Neural cell (in vitro differentiated cells): ENCODE measurements at regions not wholly inside any gene's neighbourhood (a gene's known extent, or its start where the extent isn't known, plus 50 kb on each side); places are given as distances from the start of the nearest gene placed in this dataset.

ENCODE experiments used
- H2AFZ ChIP-seq: fragments of 200-600, 300-800 bp; sonication (generic), shearing (Covaris generic); 2 replicates; pipeline ENCODE4 v1.6.0; 2014; ENCODE audit warnings: low read depth, mild to moderate bottlenecking, antibody characterized with exemption, low read length, moderate library complexity
- H3F3A ChIP-seq: fragments of 200-600 bp; shearing (Covaris generic); 2 replicates; pipeline ENCODE4 v1.6.1; 2016; ENCODE audit warnings: mild to moderate bottlenecking, moderate library complexity, mixed read lengths, antibody characterized with exemption, low read length; ENCODE audit not compliant: insufficient read depth, poor library complexity, severe bottlenecking
- H3K27ac ChIP-seq: fragments of 200-600, 300-800 bp; sonication (generic), shearing (Covaris generic); 2 replicates; pipeline ENCODE4 v1.5.1; 2014; ENCODE audit warnings: mild to moderate bottlenecking, low read length, moderate library complexity
- H3K27me3 ChIP-seq: fragments of 300-800, 200-600 bp; sonication (generic), shearing (Covaris generic); 2 replicates; pipeline ENCODE4 v1.6.0; 2014; ENCODE audit warnings: mild to moderate bottlenecking, low read depth, low read length, moderate library complexity; ENCODE audit not compliant: insufficient read depth
- H3K36me3 ChIP-seq: fragments of 300-800, 200-600 bp; sonication (generic), shearing (Covaris generic); 2 replicates; pipeline ENCODE4 v1.5.1; 2014; ENCODE audit warnings: mild to moderate bottlenecking, antibody characterized with exemption, low read length, moderate library complexity; ENCODE audit not compliant: insufficient read depth
- H3K4me2 ChIP-seq: fragments of 300-800, 200-600 bp; sonication (generic), shearing (Covaris generic); 2 replicates; pipeline ENCODE4 v1.6.0; 2014; ENCODE audit warnings: mild to moderate bottlenecking, low read length
- H3K4me3 ChIP-seq: fragments of 300-800, 200-600 bp; sonication (generic), shearing (Covaris generic); 2 replicates; pipeline ENCODE4 v1.5.1; 2014; ENCODE audit warnings: mild to moderate bottlenecking, low read length, moderate library complexity
- H3K79me2 ChIP-seq: fragments of 200-600 bp; shearing (Covaris generic); replicated peaks from 2 replicates; pipeline ENCODE4 v1.6.0; 2014; ENCODE audit warnings: mild to moderate bottlenecking, low read length, moderate library complexity; ENCODE audit not compliant: insufficient read depth
- H3K9ac ChIP-seq: fragments of 300-800, 200-600 bp; sonication (generic), shearing (Covaris generic); 2 replicates; pipeline ENCODE4 v1.6.1; 2016; ENCODE audit warnings: mild to moderate bottlenecking, low read length, mixed read lengths
- H3K9me2 ChIP-seq: fragments of 200-600 bp; shearing (Covaris generic); 2 replicates; pipeline ENCODE4 v1.6.1; 2016; ENCODE audit warnings: mild to moderate bottlenecking, low read length, mixed read lengths; ENCODE audit not compliant: insufficient read depth
- H3K9me3 ChIP-seq: fragments of 200-600, 300-800 bp; sonication (generic), shearing (Covaris generic); 2 replicates; pipeline ENCODE4 v1.6.1; 2016; ENCODE audit warnings: mild to moderate bottlenecking, mixed run types, low read length, moderate library complexity, mixed read lengths
- H4K20me1 ChIP-seq: fragments of 200-600 bp; shearing (Covaris generic); 2 replicates; pipeline ENCODE4 v1.6.1; 2016; ENCODE audit warnings: mild to moderate bottlenecking, mixed run types; ENCODE audit not compliant: insufficient read depth
- CTCF ChIP-seq: fragments of 450-650 bp; IDR thresholded peaks from 2 replicates; pipeline ENCODE4 v1.5.1; 2014; ENCODE audit warnings: antibody characterized with exemption, mild to moderate bottlenecking, moderate library complexity; ENCODE audit not compliant: poor library complexity, severe bottlenecking
- EP300 ChIP-seq: fragments of 450-650 bp; conservative IDR thresholded peaks from 2 replicates; pipeline ENCODE4 v1.6.1; 2014; ENCODE audit warnings: antibody characterized with exemption, mild to moderate bottlenecking, moderate library complexity; ENCODE audit not compliant: poor library complexity, severe bottlenecking
- EZH2 ChIP-seq: fragments of 200-600, 300-800 bp; shearing (Covaris generic), sonication (generic); IDR thresholded peaks from 2 replicates; pipeline ENCODE4 v1.6.1; 2014; ENCODE audit warnings: antibody characterized with exemption, low read length, borderline replicate concordance, mild to moderate bottlenecking; ENCODE audit not compliant: insufficient read depth, poor library complexity, severe bottlenecking
- MXI1 ChIP-seq: fragments of 450-650 bp; conservative IDR thresholded peaks from 2 replicates; pipeline ENCODE4 v1.6.1; 2014; ENCODE audit warnings: antibody characterized with exemption, mild to moderate bottlenecking; ENCODE audit not compliant: poor library complexity, severe bottlenecking
- POLR2AphosphoS5 ChIP-seq: IDR thresholded peaks from 2 replicates; pipeline ENCODE4 v1.6.1; 2012
- RAD21 ChIP-seq: fragments of 450-650 bp; conservative IDR thresholded peaks from 2 replicates; pipeline ENCODE4 v1.6.1; 2014; ENCODE audit warnings: antibody characterized with exemption, mild to moderate bottlenecking, moderate library complexity
- SMC3 ChIP-seq: fragments of 450-650 bp; conservative IDR thresholded peaks from 2 replicates; pipeline ENCODE4 v1.6.1; 2014; ENCODE audit warnings: antibody characterized with exemption, mild to moderate bottlenecking, moderate library complexity; ENCODE audit not compliant: poor library complexity
- TAF1 ChIP-seq: IDR thresholded peaks from 2 replicates; pipeline ENCODE4 v1.6.1; 2012; ENCODE audit warnings: low read depth
- small RNA-seq, 3 experiments: library from RNA; depleted of rRNA; stranded (forward); fragments of <200 nt; gene quantifications; one replicate each; pipeline ENCODE3, GENCODE V24; 2012
- TF ChIP-seq, protein P1 (sequence below): IDR thresholded peaks from 2 replicates; pipeline ENCODE4 v1.6.1; 2012; ENCODE audit warnings: borderline replicate concordance

DNA sequence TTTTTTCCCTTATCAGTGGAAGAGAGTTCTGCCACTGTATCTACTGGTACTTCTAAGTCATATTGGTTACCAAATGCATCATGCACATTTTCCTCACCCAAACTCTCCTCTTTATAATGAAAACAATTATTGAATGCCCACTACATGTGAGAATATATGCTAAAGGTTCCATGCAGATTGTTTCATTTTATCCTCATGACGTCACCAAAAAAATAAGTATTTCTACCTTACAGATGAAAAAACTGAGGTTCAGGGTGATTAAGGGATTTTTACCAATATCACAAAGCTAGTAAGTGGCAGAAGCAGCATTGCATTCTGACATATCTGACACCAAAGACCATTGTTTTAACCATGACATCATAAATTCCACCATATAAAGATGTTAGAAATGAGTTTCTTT is 51.9 kb upstream of the ZEB2 start:
- no peaks in the 10 kb centered on the region for H3K79me2 ChIP-seq
- TF ChIP-seq EZH2 (no peak), EP300 (no peak), CTCF (no peak)
- peaks cover 6% of the 10 kb centered on the region for H3F3A ChIP-seq
- no peak overlapping the region for H3K27ac ChIP-seq
- no peak overlapping the region for H3K9ac ChIP-seq
- no peaks in the 10 kb centered on the region for H3K9me3 ChIP-seq
- no peaks in the 10 kb centered on the region for H3K9me2 ChIP-seq
- no peak overlapping the region for H3K4me3 ChIP-seq
- H2AFZ ChIP-seq, result no peak overlapping the region
- H4K20me1 ChIP-seq, result no peaks in the 10 kb centered on the region
- no peak overlapping the region for H3K4me2 ChIP-seq
- no peaks in the 10 kb centered on the region for H3K27me3 ChIP-seq
- no peaks in the 10 kb centered on the region for H3K36me3 ChIP-seq

- peaks cover 6% of the 10 kb centered on the region for H3F3A ChIP-seq
- no peak for TF ChIP-seq EP300
- TF ChIP-seq, protein P1, sequence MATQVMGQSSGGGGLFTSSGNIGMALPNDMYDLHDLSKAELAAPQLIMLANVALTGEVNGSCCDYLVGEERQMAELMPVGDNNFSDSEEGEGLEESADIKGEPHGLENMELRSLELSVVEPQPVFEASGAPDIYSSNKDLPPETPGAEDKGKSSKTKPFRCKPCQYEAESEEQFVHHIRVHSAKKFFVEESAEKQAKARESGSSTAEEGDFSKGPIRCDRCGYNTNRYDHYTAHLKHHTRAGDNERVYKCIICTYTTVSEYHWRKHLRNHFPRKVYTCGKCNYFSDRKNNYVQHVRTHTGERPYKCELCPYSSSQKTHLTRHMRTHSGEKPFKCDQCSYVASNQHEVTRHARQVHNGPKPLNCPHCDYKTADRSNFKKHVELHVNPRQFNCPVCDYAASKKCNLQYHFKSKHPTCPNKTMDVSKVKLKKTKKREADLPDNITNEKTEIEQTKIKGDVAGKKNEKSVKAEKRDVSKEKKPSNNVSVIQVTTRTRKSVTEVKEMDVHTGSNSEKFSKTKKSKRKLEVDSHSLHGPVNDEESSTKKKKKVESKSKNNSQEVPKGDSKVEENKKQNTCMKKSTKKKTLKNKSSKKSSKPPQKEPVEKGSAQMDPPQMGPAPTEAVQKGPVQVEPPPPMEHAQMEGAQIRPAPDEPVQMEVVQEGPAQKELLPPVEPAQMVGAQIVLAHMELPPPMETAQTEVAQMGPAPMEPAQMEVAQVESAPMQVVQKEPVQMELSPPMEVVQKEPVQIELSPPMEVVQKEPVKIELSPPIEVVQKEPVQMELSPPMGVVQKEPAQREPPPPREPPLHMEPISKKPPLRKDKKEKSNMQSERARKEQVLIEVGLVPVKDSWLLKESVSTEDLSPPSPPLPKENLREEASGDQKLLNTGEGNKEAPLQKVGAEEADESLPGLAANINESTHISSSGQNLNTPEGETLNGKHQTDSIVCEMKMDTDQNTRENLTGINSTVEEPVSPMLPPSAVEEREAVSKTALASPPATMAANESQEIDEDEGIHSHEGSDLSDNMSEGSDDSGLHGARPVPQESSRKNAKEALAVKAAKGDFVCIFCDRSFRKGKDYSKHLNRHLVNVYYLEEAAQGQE, result no peak
- no peak for TF ChIP-seq RAD21
- TF ChIP-seq MXI1, result no peak
- TF ChIP-seq CTCF, result no peak
- no peak for TF ChIP-seq EZH2
- TF ChIP-seq TAF1, result no peak
- TF ChIP-seq SMC3, result no peak
- TF ChIP-seq POLR2AphosphoS5, result no peak
- H3K9ac ChIP-seq, result no peak overlapping the region
- no peak overlapping the region for H3K4me3 ChIP-seq
- no peaks in the 10 kb centered on the region for H3K79me2 ChIP-seq
- H2AFZ ChIP-seq, result no peak overlapping the region
- no peaks in the 10 kb centered on the region for H3K9me3 ChIP-seq
- no peaks in the 10 kb centered on the region for H3K9me2 ChIP-seq
- no peak overlapping the region for H3K4me2 ChIP-seq
- no peaks in the 10 kb centered on the region for H3K27me3 ChIP-seq
- H3K36me3 ChIP-seq, result no peaks in the 10 kb centered on the region
- no peak overlapping the region for H3K27ac ChIP-seq
- H4K20me1 ChIP-seq, result no peaks in the 10 kb centered on the region
These were observed 50.6 kb upstream of the ZEB2 start for GRCh38 chr2:144570566-144570965.

Small RNA genes lying in the stretch of these regions (small RNA-seq; reads per million reads assigned to genes)
- gene RF00019, result 0 to 1.2 (median 0) reads per million in 3 experiments
- gene RF01992, result 0 reads per million in 3 experiments
- 0 reads per million in 3 experiments for gene RNA5SP106
- gene RNU6-692P, result 0 reads per million in 3 experiments
- gene RNU6-715P, result 0 reads per million in 3 experiments
- 0 to 3.8 (median 0.06) reads per million in 3 experiments for gene RNU7-2P
